ENCODE measurements at regions not wholly inside any gene's neighbourhood (a gene's known extent, or its start where the extent isn't known, plus 50 kb on each side); places are given as distances from the start of the nearest gene placed in this dataset.
"Not testable (repeated sequence)": the region's sequence is repeated elsewhere in the genome, so short reads cannot be mapped to it uniquely, and the experiment has no call there.

GRCh38 chr1:117757668-117758067 is 151.8 kb downstream of the TENT5C start:
- DNase-seq: no peak

GRCh38 chr1:117758444-117759316 is 152.8 kb downstream of the TENT5C start:
- DNase-seq: peak; percentile 94 to 97

- DNase-seq: peak; percentile 65 to 85
Observed at GRCh38 chr1:117759535-117759934, 153.7 kb downstream of the TENT5C start.

- no peak for DNase-seq
Observed at GRCh38 chr1:117760069-117760468, 154.2 kb downstream of the TENT5C start.

GRCh38 chr1:117760485-117760884 is 154.6 kb downstream of the TENT5C start:
- DNase-seq: peak in 1 of 2 experiments; percentile 19

GRCh38 chr1:117767756-117768155 is 161.7 kb downstream of the GDAP2 start:
- DNase-seq: not testable (repeated sequence)

- no peak for DNase-seq
Observed at GRCh38 chr1:117770981-117771531, 158.4 kb downstream of the GDAP2 start.

- no peak for DNase-seq
Observed at GRCh38 chr1:117779364-117779763, 150.1 kb downstream of the GDAP2 start.

GRCh38 chr1:117780687-117781475 is 148.5 kb downstream of the GDAP2 start:
- DNase-seq: no peak

- no peak for DNase-seq
Observed at GRCh38 chr1:117782056-117782455, 147.4 kb downstream of the GDAP2 start.

- DNase-seq: peak; percentile 28 to 61
Observed at GRCh38 chr1:117783606-117784396, 145.6 kb downstream of the GDAP2 start.

- no peak for DNase-seq
Observed at GRCh38 chr1:117788014-117788413, 141.4 kb downstream of the GDAP2 start.

GRCh38 chr1:117793413-117793812 is 136.0 kb downstream of the GDAP2 start:
- no peak for DNase-seq

GRCh38 chr1:117794073-117794472 is 135.3 kb downstream of the GDAP2 start:
- DNase-seq: no peak

GRCh38 chr1:117795190-117795589 is 134.2 kb downstream of the GDAP2 start:
- no peak for DNase-seq

- no peak for DNase-seq
Observed at GRCh38 chr1:117795792-117796191, 133.6 kb downstream of the GDAP2 start.

- no peak for DNase-seq
Observed at GRCh38 chr1:117796226-117796625, 133.2 kb downstream of the GDAP2 start.

- DNase-seq: no peak
Observed at GRCh38 chr1:117798550-117798949, 130.9 kb downstream of the GDAP2 start.

- DNase-seq: no peak
Observed at GRCh38 chr1:117802531-117803257, 126.7 kb downstream of the GDAP2 start.

- no peak for DNase-seq
Observed at GRCh38 chr1:117803318-117803717, 126.1 kb downstream of the GDAP2 start.

GRCh38 chr1:117809764-117810163 is 119.7 kb downstream of the GDAP2 start:
- no peak for DNase-seq

- no peak for DNase-seq
Observed at GRCh38 chr1:117810553-117810952, 118.9 kb downstream of the GDAP2 start.
